ES-I3 (cell line): ENCODE measurements at regions not wholly inside any gene's neighbourhood (a gene's known extent, or its start where the extent isn't known, plus 50 kb on each side); places are given as distances from the start of the nearest gene placed in this dataset.

Experiments
- H3K36me3 ChIP-seq: 2 replicates; pipeline ENCODE4 v1.6.1; 2013; ENCODE audit warnings: mild to moderate bottlenecking, low read length, control low read depth, moderate library complexity; ENCODE audit not compliant: insufficient read depth
- H3K4me1 ChIP-seq: 2 replicates; pipeline ENCODE4 v1.6.1; 2013; ENCODE audit warnings: mild to moderate bottlenecking, control low read depth, low read length; ENCODE audit not compliant: insufficient read depth
- H3K9ac ChIP-seq: 2 replicates; pipeline ENCODE4 v1.6.1; 2013; ENCODE audit warnings: low read depth, mild to moderate bottlenecking, low read length, moderate library complexity
- H3K9me3 ChIP-seq: 2 replicates; pipeline ENCODE4 v1.6.1; 2013; ENCODE audit warnings: mild to moderate bottlenecking, low read length, moderate library complexity; ENCODE audit not compliant: control insufficient read depth, insufficient read depth

GRCh38 chr2:898319-898718 lies 52.3 kb upstream of the SNTG2 start:
- Histone ChIP-seq H3K36me3 (no peaks in the 10 kb centered on the region), H3K9me3 (0 out of 2 replicates have a peak, but pooled peaks cover 5% of the 10 kb centered on the region), H3K4me1 (peaks cover 4% of the 10 kb centered on the region; the same call in 1 of the 2 replicates), H3K9ac (no peak overlapping the region)

GRCh38 chr2:897091-897490 lies 53.6 kb upstream of the SNTG2 start:
- H3K9ac ChIP-seq: no peak overlapping the region

GRCh38 chr2:893311-893710 lies 57.3 kb upstream of the SNTG2 start:
- Histone ChIP-seq H3K9me3 (no peaks in the 10 kb centered on the region), H3K4me1 (peaks cover 9% of the 10 kb centered on the region), H3K36me3 (no peaks in the 10 kb centered on the region), H3K9ac (no peak overlapping the region; the same call in 1 of the 2 replicates)

More at GRCh38 chr2:897091-897490, 53.6 kb upstream of the SNTG2 start:
- peaks cover 4% of the 10 kb centered on the region; the same call in 1 of the 2 replicates for H3K4me1 ChIP-seq
- H3K36me3 ChIP-seq: no peaks in the 10 kb centered on the region
- H3K9me3 ChIP-seq: 0 out of 2 replicates have a peak, but pooled peaks cover 5% of the 10 kb centered on the region

GRCh38 chr2:892892-893291 lies 57.8 kb upstream of the SNTG2 start:
- no peak overlapping the region for H3K9ac ChIP-seq
- no peaks in the 10 kb centered on the region for H3K36me3 ChIP-seq
- H3K9me3 ChIP-seq: no peaks in the 10 kb centered on the region
- H3K4me1 ChIP-seq: peaks cover 9% of the 10 kb centered on the region

- Histone ChIP-seq H3K36me3 (no peaks in the 10 kb centered on the region), H3K9me3 (no peaks in the 10 kb centered on the region), H3K9ac (no peak overlapping the region)
These were observed 58.2 kb upstream of the SNTG2 start for GRCh38 chr2:892401-892800.

GRCh38 chr2:891734-892133 lies 58.9 kb upstream of the SNTG2 start:
- Histone ChIP-seq H3K4me1 (peaks cover 9% of the 10 kb centered on the region), H3K36me3 (no peaks in the 10 kb centered on the region), H3K9me3 (no peaks in the 10 kb centered on the region), H3K9ac (no peak overlapping the region)

More at GRCh38 chr2:892401-892800, 58.2 kb upstream of the SNTG2 start:
- H3K4me1 ChIP-seq: peaks cover 9% of the 10 kb centered on the region

GRCh38 chr2:890791-891190 lies 59.9 kb upstream of the SNTG2 start:
- Histone ChIP-seq H3K4me1 (peaks cover 9% of the 10 kb centered on the region), H3K36me3 (no peaks in the 10 kb centered on the region), H3K9me3 (no peaks in the 10 kb centered on the region), H3K9ac (no peak overlapping the region)

GRCh38 chr2:890214-890613 lies 60.4 kb upstream of the SNTG2 start:
- H3K4me1 ChIP-seq: peaks cover 9% of the 10 kb centered on the region
- no peak overlapping the region for H3K9ac ChIP-seq
- H3K36me3 ChIP-seq: no peaks in the 10 kb centered on the region

GRCh38 chr2:888906-889566 lies 61.6 kb upstream of the SNTG2 start:
- peaks cover 9% of the 10 kb centered on the region for H3K4me1 ChIP-seq
- H3K36me3 ChIP-seq: no peaks in the 10 kb centered on the region
- no peak overlapping the region for H3K9ac ChIP-seq
- H3K9me3 ChIP-seq: no peaks in the 10 kb centered on the region

More at GRCh38 chr2:890214-890613, 60.4 kb upstream of the SNTG2 start:
- H3K9me3 ChIP-seq: no peaks in the 10 kb centered on the region

- Histone ChIP-seq H3K9me3 (no peaks in the 10 kb centered on the region), H3K36me3 (no peaks in the 10 kb centered on the region), H3K9ac (no peak overlapping the region), H3K4me1 (peaks cover 5% of the 10 kb centered on the region)
These were observed 62.3 kb upstream of the SNTG2 start for GRCh38 chr2:888211-888801.

GRCh38 chr2:887639-888038 lies 63.0 kb upstream of the SNTG2 start:
- no peaks in the 10 kb centered on the region for H3K9me3 ChIP-seq
- H3K36me3 ChIP-seq: no peaks in the 10 kb centered on the region
- H3K4me1 ChIP-seq: peaks cover 5% of the 10 kb centered on the region; the same call in 1 of the 2 replicates

GRCh38 chr2:886072-887022 lies 64.3 kb upstream of the SNTG2 start:
- H3K4me1 ChIP-seq: peaks cover 3% of the 10 kb centered on the region; the same call in 1 of the 2 replicates
- H3K9me3 ChIP-seq: no peaks in the 10 kb centered on the region
- H3K9ac ChIP-seq: no peak overlapping the region
- H3K36me3 ChIP-seq: no peaks in the 10 kb centered on the region

More at GRCh38 chr2:887639-888038, 63.0 kb upstream of the SNTG2 start:
- H3K9ac ChIP-seq: no peak overlapping the region

GRCh38 chr2:885230-886071 lies 65.2 kb upstream of the SNTG2 start:
- no peaks in the 10 kb centered on the region for H3K36me3 ChIP-seq
- H3K4me1 ChIP-seq: peaks cover 9% of the 10 kb centered on the region; the same call in 1 of the 2 replicates
- H3K9me3 ChIP-seq: no peaks in the 10 kb centered on the region
- no peak overlapping the region; the same call in 1 of the 2 replicates for H3K9ac ChIP-seq
